A673 (cell line): ENCODE measurements at regions not wholly inside any gene's neighbourhood (a gene's known extent, or its start where the extent isn't known, plus 50 kb on each side); places are given as distances from the start of the nearest gene placed in this dataset.

ENCODE experiments used
- BruUV-seq: library from RNA; stranded (reverse); fragments of 400-500 nt; replicated peaks from 2 replicates; lab custom pipeline; 2021; lab: Mats Ljungman, UMichigan
- CTCF ChIA-PET: fragments of 300-600 bp; sonication (Branson Sonifier 250); formaldehyde crosslinking; loops from one replicate; lab custom pipeline; 2022; ENCODE audit warnings: antibody characterized with exemption; lab: Charles Lee
- POLR2A ChIA-PET: fragments of 300-600 bp; sonication (Branson Sonifier 250); formaldehyde crosslinking; loops from one replicate; lab custom pipeline; 2022; ENCODE audit warnings: antibody characterized with exemption; ENCODE audit not compliant: low non-redundant PET; lab: Charles Lee
- DNase-seq: peaks from one replicate; pipeline ENCODE4 v3.0.0-alpha.2; 2015; ENCODE audit warnings: low spot score
- H3K27ac ChIP-seq: fragments of 200-600 bp; sonication (generic); 2 replicates; pipeline ENCODE4 v1.5.1; 2016; ENCODE audit warnings: mixed run types, low read depth, mild to moderate bottlenecking, mixed read lengths, antibody characterized with exemption, low read length; ENCODE audit not compliant: poor library complexity, severe bottlenecking
- H3K27me3 ChIP-seq: fragments of 200-600 bp; sonication (generic); replicated peaks from 2 replicates; pipeline ENCODE4 v1.6.1; 2017; ENCODE audit warnings: mixed run types, low read depth, mild to moderate bottlenecking, mixed read lengths, antibody characterized with exemption, low read length; ENCODE audit not compliant: insufficient read depth, poor library complexity
- H3K36me3 ChIP-seq: fragments of 200-600 bp; sonication (generic); 2 replicates; pipeline ENCODE4 v1.6.1; 2016; ENCODE audit warnings: mixed run types, mild to moderate bottlenecking, mixed read lengths, antibody characterized with exemption, low read length; ENCODE audit not compliant: insufficient read depth, poor library complexity, severe bottlenecking
- H3K4me1 ChIP-seq: fragments of 200-600 bp; sonication (generic); 2 replicates; pipeline ENCODE4 v1.6.1; 2017; ENCODE audit warnings: mixed run types, mild to moderate bottlenecking, mixed read lengths, antibody characterized with exemption, low read length; ENCODE audit not compliant: insufficient read depth, poor library complexity, severe bottlenecking
- H3K4me3 ChIP-seq: fragments of 200-600 bp; sonication (generic); 2 replicates; pipeline ENCODE4 v1.5.1; 2016; ENCODE audit warnings: low read depth, mixed run types, mild to moderate bottlenecking, mixed read lengths, low read length; ENCODE audit not compliant: poor library complexity, severe bottlenecking
- H3K9me3 ChIP-seq: fragments of 200-600 bp; sonication (generic); 2 replicates; pipeline ENCODE4 v1.6.1; 2016; ENCODE audit warnings: mixed run types, low read depth, mild to moderate bottlenecking, mixed read lengths, antibody characterized with exemption, low read length; ENCODE audit not compliant: poor library complexity, severe bottlenecking
- EZH2 ChIP-seq: fragments of 200-600 bp; sonication (generic); IDR thresholded peaks from 2 replicates; pipeline ENCODE4 v1.6.1; 2017; ENCODE audit warnings: borderline replicate concordance, low read depth, mild to moderate bottlenecking, mixed read lengths, antibody characterized with exemption, low read length; ENCODE audit not compliant: poor library complexity, severe bottlenecking
- intact Hi-C: fragments of 100-400 bp; cut with micrococcal nuclease; formaldehyde crosslinking; loops from one replicate; pipeline ENCODE4 v1.10.0; 2022; ENCODE audit not compliant: unreplicated experiment
- TF ChIP-seq, protein P1 (sequence below): fragments of 300-800, 200-600 bp; sonication (generic); conservative IDR thresholded peaks from 2 replicates; pipeline ENCODE4 v1.5.1; 2017; ENCODE audit warnings: low read depth, mild to moderate bottlenecking, antibody characterized with exemption, low read length, moderate library complexity, mixed read lengths

DNA sequence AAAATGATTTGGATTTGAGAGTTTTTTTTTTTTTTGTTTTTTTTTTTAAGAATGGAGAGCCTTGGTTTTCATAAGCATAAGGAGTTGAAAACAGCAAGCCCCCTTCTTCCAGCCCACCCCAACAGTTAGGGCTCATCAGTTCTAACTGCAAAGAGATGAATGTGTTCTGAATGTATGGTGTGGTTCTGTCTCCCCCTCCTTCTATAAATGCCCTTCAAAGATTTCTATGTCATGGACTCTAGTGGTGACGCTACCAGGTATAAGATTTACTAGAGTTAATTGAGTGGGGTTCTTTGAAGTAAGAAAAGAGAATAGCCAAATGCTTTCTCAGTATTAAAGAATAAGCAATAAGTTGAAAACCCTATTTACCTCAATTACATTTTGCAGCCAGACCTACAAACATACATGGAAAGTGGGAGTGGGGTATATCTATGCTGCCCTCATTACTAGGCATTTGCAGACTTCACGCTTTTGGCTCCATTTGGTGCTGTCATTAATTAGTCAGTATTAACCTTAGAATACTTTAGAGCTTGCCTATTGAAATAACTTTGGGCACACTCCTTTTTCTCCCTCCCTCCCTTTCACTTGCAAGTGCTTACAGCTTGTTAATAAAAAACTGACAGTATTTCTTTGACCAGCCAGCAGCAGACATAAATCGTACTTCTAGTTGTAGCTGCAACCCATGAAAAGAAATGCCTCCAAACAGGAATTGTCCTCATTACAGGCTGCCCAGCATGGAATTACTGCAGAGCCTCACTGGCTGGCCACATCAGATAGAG is 667.2 kb upstream of the ZNF608 start:
- intact Hi-C loops: loop anchor here (2.0 kb wide), 1 partner anchor 71 kb away; no protein-coding TSS in a partner anchor
- TF ChIP-seq EZH2: no peak
- TF ChIP-seq, protein P1, sequence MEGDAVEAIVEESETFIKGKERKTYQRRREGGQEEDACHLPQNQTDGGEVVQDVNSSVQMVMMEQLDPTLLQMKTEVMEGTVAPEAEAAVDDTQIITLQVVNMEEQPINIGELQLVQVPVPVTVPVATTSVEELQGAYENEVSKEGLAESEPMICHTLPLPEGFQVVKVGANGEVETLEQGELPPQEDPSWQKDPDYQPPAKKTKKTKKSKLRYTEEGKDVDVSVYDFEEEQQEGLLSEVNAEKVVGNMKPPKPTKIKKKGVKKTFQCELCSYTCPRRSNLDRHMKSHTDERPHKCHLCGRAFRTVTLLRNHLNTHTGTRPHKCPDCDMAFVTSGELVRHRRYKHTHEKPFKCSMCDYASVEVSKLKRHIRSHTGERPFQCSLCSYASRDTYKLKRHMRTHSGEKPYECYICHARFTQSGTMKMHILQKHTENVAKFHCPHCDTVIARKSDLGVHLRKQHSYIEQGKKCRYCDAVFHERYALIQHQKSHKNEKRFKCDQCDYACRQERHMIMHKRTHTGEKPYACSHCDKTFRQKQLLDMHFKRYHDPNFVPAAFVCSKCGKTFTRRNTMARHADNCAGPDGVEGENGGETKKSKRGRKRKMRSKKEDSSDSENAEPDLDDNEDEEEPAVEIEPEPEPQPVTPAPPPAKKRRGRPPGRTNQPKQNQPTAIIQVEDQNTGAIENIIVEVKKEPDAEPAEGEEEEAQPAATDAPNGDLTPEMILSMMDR: no peak
- no peak overlapping the region for H3K4me3 ChIP-seq
- no peak for DNase-seq
- no peak overlapping the region for H3K27ac ChIP-seq
- peaks cover 49% of the 10 kb centered on the region for H3K4me1 ChIP-seq
- H3K9me3 ChIP-seq: no peaks in the 10 kb centered on the region
- no peaks in the 10 kb centered on the region for H3K27me3 ChIP-seq
- no TSS peak for BruUV-seq
- no peaks in the 10 kb centered on the region for H3K36me3 ChIP-seq
- CTCF ChIA-PET: no interaction called here
- POLR2A ChIA-PET: no interaction called here

DNA sequence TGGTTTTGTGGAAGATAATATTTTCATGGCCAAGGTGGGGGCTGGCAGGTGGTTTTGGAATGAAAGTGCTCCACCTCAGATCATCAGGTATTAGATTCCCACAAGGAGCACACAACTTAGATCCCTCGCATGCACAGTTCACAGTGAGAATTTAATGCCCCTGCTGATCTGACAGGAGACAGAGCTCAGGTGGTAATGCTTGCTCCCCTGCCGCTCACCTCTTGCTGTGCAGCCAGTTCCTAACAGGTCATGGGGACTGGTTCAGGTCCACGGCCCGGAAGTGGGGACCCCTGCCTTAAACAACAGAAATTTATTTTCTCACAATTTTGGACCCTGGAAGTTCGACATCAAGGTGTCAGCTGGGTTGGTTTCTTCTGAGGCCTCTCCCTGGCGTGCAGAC is 668.7 kb upstream of the ZNF608 start:
- Histone ChIP-seq H3K36me3 (no peaks in the 10 kb centered on the region), H3K4me3 (no peak overlapping the region), H3K4me1 (peaks cover 35% of the 10 kb centered on the region), H3K9me3 (no peaks in the 10 kb centered on the region), H3K27me3 (no peaks in the 10 kb centered on the region), H3K27ac (no peak overlapping the region)
- DNase-seq: no peak
- POLR2A ChIA-PET: no interaction called here
- CTCF ChIA-PET: no interaction called here
- intact Hi-C loops: no loop called here
- BruUV-seq: no TSS peak
- no peak for TF ChIP-seq EZH2
- TF ChIP-seq, protein P1: no peak

DNA sequence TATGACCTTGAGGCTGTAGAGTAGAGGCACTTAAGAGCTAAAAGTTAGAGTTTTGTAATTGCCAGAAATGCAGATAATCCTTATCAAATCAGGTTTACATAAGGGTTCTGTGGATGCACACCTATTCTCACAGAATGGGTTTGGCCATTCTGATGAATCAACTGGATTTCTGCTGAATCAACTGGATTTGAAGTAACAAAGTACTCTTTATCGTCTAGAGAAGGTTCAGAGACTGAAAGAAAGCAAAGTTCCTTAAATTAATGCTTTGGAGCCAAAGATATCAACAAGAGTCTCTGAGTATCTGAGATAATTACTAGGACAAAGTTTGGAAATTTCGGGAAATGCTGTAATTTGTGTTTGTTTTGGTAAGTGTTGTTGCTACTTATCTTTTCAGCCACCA is 669.6 kb upstream of the ZNF608 start:
- H3K27ac ChIP-seq: no peak overlapping the region
- no peaks in the 10 kb centered on the region for H3K27me3 ChIP-seq
- ChIA-PET POLR2A (no interaction called here), CTCF (no interaction called here)
- intact Hi-C loops: no loop called here
- no peak overlapping the region for H3K4me3 ChIP-seq
- H3K36me3 ChIP-seq: no peaks in the 10 kb centered on the region
- DNase-seq: no peak
- BruUV-seq: no TSS peak
- peaks cover 29% of the 10 kb centered on the region for H3K4me1 ChIP-seq
- no peaks in the 10 kb centered on the region for H3K9me3 ChIP-seq
- TF ChIP-seq, protein P1: no peak
- no peak for TF ChIP-seq EZH2
